ENCODE measurements at regions not wholly inside any gene's neighbourhood (a gene's known extent, or its start where the extent isn't known, plus 50 kb on each side); places are given as distances from the start of the nearest gene placed in this dataset.

DNA sequence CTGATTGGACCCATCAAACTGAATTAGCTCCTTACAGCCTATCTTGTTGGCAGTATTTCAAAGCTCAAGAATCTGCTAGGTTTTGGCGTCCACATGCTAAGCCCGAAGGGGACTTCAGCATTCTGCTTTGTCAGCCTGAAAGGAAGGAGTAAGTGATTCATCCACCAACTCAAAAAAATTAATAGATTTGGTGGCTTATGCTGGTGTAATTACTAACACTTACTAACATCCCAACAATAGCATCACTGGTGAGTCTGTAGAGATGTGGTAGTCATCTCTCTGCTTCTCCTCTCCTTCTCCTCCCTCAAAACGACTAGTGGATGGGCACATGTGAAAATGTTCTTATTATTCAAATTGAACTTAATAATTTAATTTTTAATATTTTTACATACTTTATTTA, 53.8 kb upstream of the EGR2 start:
- no peak for TF ChIP-seq POLR2A (IDR thresholded peaks at IDR 0.05)
- TF ChIP-seq, protein P1, sequence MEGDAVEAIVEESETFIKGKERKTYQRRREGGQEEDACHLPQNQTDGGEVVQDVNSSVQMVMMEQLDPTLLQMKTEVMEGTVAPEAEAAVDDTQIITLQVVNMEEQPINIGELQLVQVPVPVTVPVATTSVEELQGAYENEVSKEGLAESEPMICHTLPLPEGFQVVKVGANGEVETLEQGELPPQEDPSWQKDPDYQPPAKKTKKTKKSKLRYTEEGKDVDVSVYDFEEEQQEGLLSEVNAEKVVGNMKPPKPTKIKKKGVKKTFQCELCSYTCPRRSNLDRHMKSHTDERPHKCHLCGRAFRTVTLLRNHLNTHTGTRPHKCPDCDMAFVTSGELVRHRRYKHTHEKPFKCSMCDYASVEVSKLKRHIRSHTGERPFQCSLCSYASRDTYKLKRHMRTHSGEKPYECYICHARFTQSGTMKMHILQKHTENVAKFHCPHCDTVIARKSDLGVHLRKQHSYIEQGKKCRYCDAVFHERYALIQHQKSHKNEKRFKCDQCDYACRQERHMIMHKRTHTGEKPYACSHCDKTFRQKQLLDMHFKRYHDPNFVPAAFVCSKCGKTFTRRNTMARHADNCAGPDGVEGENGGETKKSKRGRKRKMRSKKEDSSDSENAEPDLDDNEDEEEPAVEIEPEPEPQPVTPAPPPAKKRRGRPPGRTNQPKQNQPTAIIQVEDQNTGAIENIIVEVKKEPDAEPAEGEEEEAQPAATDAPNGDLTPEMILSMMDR (IDR thresholded peaks at IDR 0.05), result no peak
- H3K27ac ChIP-seq, result no peak overlapping the region
- no peaks in the 10 kb centered on the region for H3K4me1 ChIP-seq
- ATAC-seq (no peak), DNase-seq (no peak)
- H3K9me3 ChIP-seq, result no peaks in the 10 kb centered on the region
- 53% methylated on average over 3 of the region's 3 CpGs for WGBS (ENCODE audit: insufficient coverage, low coverage, low lambda C conversion rate, missing lambda C conversion rate)
- no peak overlapping the region for H3K4me3 ChIP-seq
- H3K27me3 ChIP-seq, result no peaks in the 10 kb centered on the region
- intact Hi-C loops (cut with DNase I), result no loop called here
- no peaks in the 10 kb centered on the region for H3K36me3 ChIP-seq

DNA sequence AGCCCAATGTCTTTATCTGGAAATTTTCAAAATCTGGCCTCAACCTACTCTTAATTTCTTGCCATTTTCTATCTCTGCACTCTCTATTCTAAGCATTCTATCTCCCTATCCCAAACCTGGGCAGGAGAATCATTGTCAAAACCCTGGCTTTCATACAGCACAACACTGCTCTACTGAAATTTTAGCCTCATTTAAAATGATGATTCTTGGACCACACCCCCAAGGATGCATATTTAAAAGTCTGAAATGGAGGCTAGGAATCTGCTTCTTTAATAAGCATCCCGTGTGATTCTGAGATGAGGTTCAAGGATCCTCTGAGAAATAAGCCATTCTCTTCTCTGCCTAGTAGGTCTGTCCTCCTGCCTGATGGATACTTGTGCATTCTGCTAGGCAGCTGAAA, 50.8 kb upstream of the EGR2 start:
- Histone ChIP-seq H3K36me3 (no peaks in the 10 kb centered on the region), H3K4me1 (no peaks in the 10 kb centered on the region), H3K27ac (no peak overlapping the region), H3K27me3 (no peaks in the 10 kb centered on the region), H3K9me3 (no peaks in the 10 kb centered on the region), H3K4me3 (no peak overlapping the region)
- no peak for ATAC-seq
- intact Hi-C loops (cut with DNase I), result no loop called here
- no peak for DNase-seq
- WGBS (ENCODE audit: insufficient coverage, low coverage, low lambda C conversion rate, missing lambda C conversion rate), result 71% methylated on average over 1 of the region's 1 CpG
- no peak for TF ChIP-seq POLR2A (IDR thresholded peaks at IDR 0.05)
- TF ChIP-seq, protein P1 (IDR thresholded peaks at IDR 0.05), result no peak

DNA sequence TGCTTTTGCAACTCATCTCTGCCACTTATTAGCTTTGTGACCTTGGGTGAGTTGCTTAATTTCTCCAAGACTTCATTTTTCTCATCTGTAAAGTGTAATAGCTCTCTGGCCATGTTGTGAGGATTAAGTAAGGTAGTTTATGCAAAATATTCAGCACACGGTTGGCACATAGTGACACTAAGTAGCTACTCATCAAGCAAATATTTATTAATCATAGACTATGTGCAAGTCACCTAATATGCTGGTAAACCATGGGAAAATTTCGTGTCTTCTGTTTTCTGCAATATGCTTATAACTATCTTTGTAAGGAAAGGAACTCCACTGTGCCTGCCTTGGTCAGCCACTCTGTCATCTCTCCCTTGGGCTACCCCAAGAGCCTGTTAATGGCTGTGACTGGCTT, 50.3 kb upstream of the EGR2 start:
- no peak for TF ChIP-seq POLR2A (IDR thresholded peaks at IDR 0.05)
- TF ChIP-seq, protein P1 (IDR thresholded peaks at IDR 0.05), result no peak
- Histone ChIP-seq H3K4me3 (no peak overlapping the region), H3K9me3 (no peaks in the 10 kb centered on the region), H3K27ac (no peak overlapping the region), H3K4me1 (no peaks in the 10 kb centered on the region), H3K27me3 (no peaks in the 10 kb centered on the region), H3K36me3 (no peaks in the 10 kb centered on the region)
- 24% methylated on average over 2 of the region's 2 CpGs for WGBS (ENCODE audit: insufficient coverage, low coverage, low lambda C conversion rate, missing lambda C conversion rate)
- ATAC-seq, result no peak
- no peak for DNase-seq
- intact Hi-C loops (cut with DNase I), result no loop called here
